ENCODE measurements at regions not wholly inside any gene's neighbourhood (a gene's known extent, or its start where the extent isn't known, plus 50 kb on each side); places are given as distances from the start of the nearest gene placed in this dataset.

DNA sequence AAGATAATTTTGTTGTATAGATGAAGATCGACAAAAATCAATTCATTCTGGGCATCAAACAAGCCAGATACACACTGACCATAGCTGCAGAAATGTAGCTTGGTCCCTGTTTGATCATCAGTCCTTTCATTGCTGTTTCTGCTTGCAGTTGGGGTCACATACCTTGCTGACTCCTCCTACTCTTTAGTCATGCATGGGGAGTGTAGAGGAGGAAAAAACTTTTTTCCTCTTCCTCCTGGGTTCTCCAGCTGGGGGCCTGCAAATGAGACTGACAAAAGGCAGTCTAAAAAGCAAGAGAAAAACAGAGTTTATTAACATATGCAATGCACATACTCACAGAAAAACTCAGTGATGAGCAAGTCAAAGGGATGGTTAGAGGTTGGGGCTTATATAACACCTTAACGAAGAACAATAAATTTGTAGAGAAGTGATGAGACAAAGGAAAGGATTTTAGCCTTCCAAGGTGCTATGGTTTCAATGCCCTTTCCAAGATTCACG lies 105.8 kb downstream of the QRSL1 start:
- ChIA-PET POLR2A (ENCODE audit: unreplicated experiment) (no interaction called here), CTCF (no interaction called here)
- no peaks in the 10 kb centered on the region for H3K79me2 ChIP-seq (ENCODE audit: low read depth)
- H3K27ac ChIP-seq = no peak overlapping the region
- H3K9me2 ChIP-seq (ENCODE audit: insufficient read depth) = no peaks in the 10 kb centered on the region
- intact Hi-C loops (cut with micrococcal nuclease; ENCODE audit: unreplicated experiment) = no loop called here
- TF ChIP-seq, protein P1, sequence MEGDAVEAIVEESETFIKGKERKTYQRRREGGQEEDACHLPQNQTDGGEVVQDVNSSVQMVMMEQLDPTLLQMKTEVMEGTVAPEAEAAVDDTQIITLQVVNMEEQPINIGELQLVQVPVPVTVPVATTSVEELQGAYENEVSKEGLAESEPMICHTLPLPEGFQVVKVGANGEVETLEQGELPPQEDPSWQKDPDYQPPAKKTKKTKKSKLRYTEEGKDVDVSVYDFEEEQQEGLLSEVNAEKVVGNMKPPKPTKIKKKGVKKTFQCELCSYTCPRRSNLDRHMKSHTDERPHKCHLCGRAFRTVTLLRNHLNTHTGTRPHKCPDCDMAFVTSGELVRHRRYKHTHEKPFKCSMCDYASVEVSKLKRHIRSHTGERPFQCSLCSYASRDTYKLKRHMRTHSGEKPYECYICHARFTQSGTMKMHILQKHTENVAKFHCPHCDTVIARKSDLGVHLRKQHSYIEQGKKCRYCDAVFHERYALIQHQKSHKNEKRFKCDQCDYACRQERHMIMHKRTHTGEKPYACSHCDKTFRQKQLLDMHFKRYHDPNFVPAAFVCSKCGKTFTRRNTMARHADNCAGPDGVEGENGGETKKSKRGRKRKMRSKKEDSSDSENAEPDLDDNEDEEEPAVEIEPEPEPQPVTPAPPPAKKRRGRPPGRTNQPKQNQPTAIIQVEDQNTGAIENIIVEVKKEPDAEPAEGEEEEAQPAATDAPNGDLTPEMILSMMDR (conservative IDR thresholded peaks at IDR 0.05) = no peak
- no peak for TF ChIP-seq EZH2 (IDR thresholded peaks at IDR 0.05; ENCODE audit: low read depth)
- peaks cover 9% of the 10 kb centered on the region; the same call in 1 of the 2 replicates for H3K9me3 ChIP-seq (ENCODE audit: insufficient read depth, low read depth)
- H3K4me2 ChIP-seq = no peak overlapping the region
- peaks cover 14% of the 10 kb centered on the region for H3K4me1 ChIP-seq (replicated peaks; ENCODE audit: insufficient read depth)
- no peak overlapping the region for H2AFZ ChIP-seq
- no peaks in the 10 kb centered on the region for H3K36me3 ChIP-seq (ENCODE audit: low read depth)
- no TSS peak for BruUV-seq (replicated peaks)
- H3F3A ChIP-seq (ENCODE audit: insufficient read depth, low read depth) = peaks cover 13% of the 10 kb centered on the region
- H3K4me3 ChIP-seq = no peak overlapping the region
- no peaks in the 10 kb centered on the region for H3K27me3 ChIP-seq (ENCODE audit: insufficient read depth, low read depth)
- no peak for DNase-seq
- no peaks in the 10 kb centered on the region for H4K20me1 ChIP-seq (ENCODE audit: insufficient read depth)

DNA sequence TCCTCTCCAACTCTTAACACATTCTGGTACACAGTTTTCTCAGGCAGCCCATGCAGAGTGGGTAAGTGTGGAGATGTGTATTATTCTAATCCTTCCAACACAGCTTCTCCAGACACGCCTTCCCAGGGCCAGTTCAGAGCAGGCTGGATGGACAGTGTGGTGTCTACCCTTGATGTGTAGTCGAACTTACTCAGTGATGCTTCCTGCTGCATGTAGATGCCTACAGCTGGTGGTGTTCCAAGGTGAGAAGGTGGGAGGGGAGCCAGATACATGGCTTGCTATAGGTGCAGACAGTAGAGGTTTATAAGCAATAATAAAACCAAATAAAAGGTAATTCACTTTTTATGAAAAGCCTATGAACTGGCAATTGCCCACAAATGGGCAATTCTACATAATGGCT lies 104.0 kb downstream of the QRSL1 start:
- Histone ChIP-seq H3K79me2 (ENCODE audit: low read depth) (no peaks in the 10 kb centered on the region), H3K36me3 (ENCODE audit: low read depth) (no peaks in the 10 kb centered on the region), H2AFZ (no peak overlapping the region), H3F3A (ENCODE audit: insufficient read depth, low read depth) (peaks cover 13% of the 10 kb centered on the region), H3K27me3 (ENCODE audit: insufficient read depth, low read depth) (no peaks in the 10 kb centered on the region), H3K27ac (no peak overlapping the region), H4K20me1 (ENCODE audit: insufficient read depth) (no peaks in the 10 kb centered on the region), H3K4me2 (no peak overlapping the region), H3K4me1 (replicated peaks; ENCODE audit: insufficient read depth) (peaks cover 14% of the 10 kb centered on the region), H3K4me3 (no peak overlapping the region), H3K9me2 (ENCODE audit: insufficient read depth) (no peaks in the 10 kb centered on the region), H3K9me3 (ENCODE audit: insufficient read depth, low read depth) (peaks cover 9% of the 10 kb centered on the region; the same call in 1 of the 2 replicates)
- no TSS peak for BruUV-seq (replicated peaks)
- intact Hi-C loops (cut with micrococcal nuclease; ENCODE audit: unreplicated experiment) = no loop called here
- no peak for TF ChIP-seq EZH2 (IDR thresholded peaks at IDR 0.05; ENCODE audit: low read depth)
- TF ChIP-seq, protein P1 (conservative IDR thresholded peaks at IDR 0.05) = no peak
- ChIA-PET CTCF (no interaction called here), POLR2A (ENCODE audit: unreplicated experiment) (no interaction called here)
- DNase-seq = no peak

DNA sequence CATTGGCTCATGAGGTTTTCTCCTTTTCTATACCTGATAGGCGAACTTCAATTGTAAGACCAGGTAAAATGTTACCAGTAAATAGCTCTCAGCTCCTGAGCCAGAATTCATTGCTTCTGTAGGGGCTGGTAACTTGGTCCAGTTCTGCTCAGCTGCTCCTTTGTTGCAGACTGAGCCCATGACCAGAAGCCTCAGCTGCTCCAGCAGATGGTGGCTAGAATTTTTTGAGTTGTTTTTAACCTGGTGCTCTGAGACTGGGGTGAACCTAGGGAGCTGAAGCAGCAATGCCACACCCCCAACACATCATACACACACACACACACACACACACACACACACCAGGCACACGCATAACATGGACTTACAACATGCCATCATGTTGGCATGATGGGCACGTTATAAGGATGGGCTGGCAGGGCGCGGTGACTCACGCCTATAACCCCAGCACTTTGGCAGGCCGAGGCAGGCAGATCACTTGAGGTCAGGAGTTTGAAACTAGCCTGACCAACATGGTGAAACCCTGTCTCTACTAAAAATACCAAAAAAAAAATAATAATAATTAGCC lies 103.1 kb downstream of the QRSL1 start:
- peaks cover 9% of the 10 kb centered on the region; the same call in 1 of the 2 replicates for H3K9me3 ChIP-seq (ENCODE audit: insufficient read depth, low read depth)

More for the DNA sequence above, 103.1 kb downstream of the QRSL1 start:
- ChIA-PET CTCF (no interaction called here), POLR2A (ENCODE audit: unreplicated experiment) (no interaction called here)
- H3K4me1 ChIP-seq (replicated peaks; ENCODE audit: insufficient read depth) = peaks cover 14% of the 10 kb centered on the region
- H3K9me2 ChIP-seq (ENCODE audit: insufficient read depth) = no peaks in the 10 kb centered on the region
- H3K27ac ChIP-seq = no peak overlapping the region
- H3K4me2 ChIP-seq = no peak overlapping the region
- H3K36me3 ChIP-seq (ENCODE audit: low read depth) = no peaks in the 10 kb centered on the region
- intact Hi-C loops (cut with micrococcal nuclease; ENCODE audit: unreplicated experiment) = no loop called here
- TF ChIP-seq, protein P1 (conservative IDR thresholded peaks at IDR 0.05) = no peak
- no peak for TF ChIP-seq EZH2 (IDR thresholded peaks at IDR 0.05; ENCODE audit: low read depth)
- H2AFZ ChIP-seq = no peak overlapping the region
- BruUV-seq (replicated peaks) = no TSS peak
- H3K27me3 ChIP-seq (ENCODE audit: insufficient read depth, low read depth) = no peaks in the 10 kb centered on the region
- DNase-seq = no peak
- no peak overlapping the region for H3K4me3 ChIP-seq
- no peaks in the 10 kb centered on the region for H3K79me2 ChIP-seq (ENCODE audit: low read depth)
- H4K20me1 ChIP-seq (ENCODE audit: insufficient read depth) = no peaks in the 10 kb centered on the region
- H3F3A ChIP-seq (ENCODE audit: insufficient read depth, low read depth) = peaks cover 13% of the 10 kb centered on the region

Measured in PC-9 (cell line).